Loucy (cell line): ENCODE measurements at regions not wholly inside any gene's neighbourhood (a gene's known extent, or its start where the extent isn't known, plus 50 kb on each side); places are given as distances from the start of the nearest gene placed in this dataset.

Experiments
- H2AFZ ChIP-seq: fragments of 200-600 bp; sonication (generic); 2 replicates; pipeline ENCODE4 v1.6.0; 2016; ENCODE audit warnings: antibody characterized with exemption, mild to moderate bottlenecking, low read length, moderate library complexity
- H3F3A ChIP-seq: fragments of 200-600 bp; 2 replicates; pipeline ENCODE4 v1.6.0; 2016; ENCODE audit warnings: antibody characterized with exemption, low read depth, mild to moderate bottlenecking
- H3K27me3 ChIP-seq: fragments of 200-600 bp; sonication (generic); 2 replicates; pipeline ENCODE4 v1.6.1; 2014; ENCODE audit warnings: low read length, mild to moderate bottlenecking; ENCODE audit not compliant: insufficient read depth, poor library complexity, severe bottlenecking
- H3K36me3 ChIP-seq: fragments of 200-600 bp; sonication (generic); 2 replicates; pipeline ENCODE4 v1.6.1; 2016; ENCODE audit warnings: low read length; ENCODE audit not compliant: insufficient read depth
- H3K4me1 ChIP-seq: fragments of 200-600 bp; sonication (generic); 2 replicates; pipeline ENCODE4 v1.5.1; 2014; ENCODE audit warnings: low read length, mild to moderate bottlenecking; ENCODE audit not compliant: insufficient read depth, poor library complexity, severe bottlenecking
- H3K4me2 ChIP-seq: fragments of 200-600 bp; sonication (generic); 2 replicates; pipeline ENCODE4 v1.6.0; 2014; ENCODE audit warnings: antibody characterized with exemption, low read length, low read depth, mild to moderate bottlenecking; ENCODE audit not compliant: poor library complexity, severe bottlenecking
- H3K4me3 ChIP-seq: fragments of 200-600 bp; sonication (generic); 2 replicates; pipeline ENCODE4 v1.5.1; 2014; ENCODE audit warnings: low read length, mild to moderate bottlenecking, mixed read lengths; ENCODE audit not compliant: poor library complexity, severe bottlenecking
- H3K79me2 ChIP-seq: fragments of 200-600 bp; sonication (generic); 2 replicates; pipeline ENCODE4 v1.6.1; 2014; ENCODE audit warnings: low read length; ENCODE audit not compliant: insufficient read depth
- H3K9ac ChIP-seq: fragments of 200-600 bp; sonication (generic); 2 replicates; pipeline ENCODE4 v1.6.0; 2014; ENCODE audit warnings: mild to moderate bottlenecking, low read depth, low read length, moderate library complexity; ENCODE audit not compliant: poor library complexity, severe bottlenecking
- H3K9me2 ChIP-seq: fragments of 200-600 bp; sonication (generic); replicated peaks from 2 replicates; pipeline ENCODE4 v1.6.1; 2016; ENCODE audit warnings: low read depth, low read length, mixed read lengths
- H3K9me3 ChIP-seq: fragments of 200-600 bp; sonication (generic); 2 replicates; pipeline ENCODE4 v1.6.1; 2014; ENCODE audit warnings: mild to moderate bottlenecking, antibody characterized with exemption, low read length, low read depth; ENCODE audit not compliant: insufficient read depth
- H4K20me1 ChIP-seq: fragments of 200-600 bp; sonication (generic); 2 replicates; pipeline ENCODE4 v1.6.0; 2014; ENCODE audit warnings: antibody characterized with exemption, low read length, mild to moderate bottlenecking; ENCODE audit not compliant: insufficient read depth, poor library complexity, severe bottlenecking
- EZH2phosphoT487 ChIP-seq: fragments of 200-600 bp; IDR thresholded peaks from 2 replicates; pipeline ENCODE4 v1.6.1; 2018; ENCODE audit warnings: antibody characterized with exemption, mild to moderate bottlenecking, moderate library complexity, borderline replicate concordance
- TF ChIP-seq, protein P1 (sequence below): fragments of 200-600 bp; sonication (generic); conservative IDR thresholded peaks from 2 replicates; pipeline ENCODE4 v1.5.1; 2014; ENCODE audit warnings: mild to moderate bottlenecking, antibody characterized with exemption, low read length

DNA sequence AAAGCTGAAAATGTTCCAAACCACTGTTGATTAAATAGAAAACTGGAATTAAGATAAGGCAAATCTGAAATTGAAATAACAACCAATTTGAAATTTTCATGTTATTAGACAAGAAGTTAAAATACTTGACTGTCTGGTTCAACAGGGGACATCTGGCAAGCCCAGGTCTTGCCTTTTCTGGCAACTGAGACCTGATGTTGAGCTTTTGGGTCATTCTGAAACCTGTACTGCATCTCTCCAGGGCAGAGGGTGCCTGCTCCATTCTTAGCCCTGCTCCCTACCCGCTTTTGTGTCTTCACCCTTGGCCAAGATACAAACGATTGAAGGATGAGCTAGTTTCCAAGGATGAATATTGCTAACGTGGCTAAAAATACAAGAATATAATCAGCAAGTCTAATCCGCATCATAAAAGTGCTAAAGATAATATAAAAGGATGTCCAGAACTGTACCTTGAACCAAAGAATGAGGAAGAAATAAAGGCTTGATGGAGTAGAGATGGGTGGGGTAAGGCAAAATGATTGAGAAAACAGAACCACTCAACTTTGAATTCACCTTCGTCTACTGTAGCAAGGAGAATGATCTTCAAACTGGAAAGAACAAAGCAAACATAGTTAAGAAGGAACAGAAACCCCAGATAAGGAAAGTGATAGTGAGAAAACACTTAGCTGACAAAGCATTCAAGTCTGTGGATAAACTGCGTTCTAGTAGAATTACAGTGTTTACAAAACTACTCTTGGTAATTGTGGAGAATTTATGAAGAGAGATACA, 109.8 kb upstream of the MAN1A1 start:
- no peaks in the 10 kb centered on the region for H3F3A ChIP-seq
- no peak overlapping the region for H3K4me3 ChIP-seq
- H3K9ac ChIP-seq = no peak overlapping the region
- no peak overlapping the region for H2AFZ ChIP-seq
- H3K27me3 ChIP-seq = no peaks in the 10 kb centered on the region
- no peak for TF ChIP-seq EZH2phosphoT487
- no peaks in the 10 kb centered on the region for H3K9me2 ChIP-seq
- no peaks in the 10 kb centered on the region for H3K9me3 ChIP-seq
- no peaks in the 10 kb centered on the region for H3K36me3 ChIP-seq
- H3K4me1 ChIP-seq = peaks cover 12% of the 10 kb centered on the region
- no peaks in the 10 kb centered on the region for H3K79me2 ChIP-seq
- H3K4me2 ChIP-seq = no peak overlapping the region
- no peaks in the 10 kb centered on the region for H4K20me1 ChIP-seq

DNA sequence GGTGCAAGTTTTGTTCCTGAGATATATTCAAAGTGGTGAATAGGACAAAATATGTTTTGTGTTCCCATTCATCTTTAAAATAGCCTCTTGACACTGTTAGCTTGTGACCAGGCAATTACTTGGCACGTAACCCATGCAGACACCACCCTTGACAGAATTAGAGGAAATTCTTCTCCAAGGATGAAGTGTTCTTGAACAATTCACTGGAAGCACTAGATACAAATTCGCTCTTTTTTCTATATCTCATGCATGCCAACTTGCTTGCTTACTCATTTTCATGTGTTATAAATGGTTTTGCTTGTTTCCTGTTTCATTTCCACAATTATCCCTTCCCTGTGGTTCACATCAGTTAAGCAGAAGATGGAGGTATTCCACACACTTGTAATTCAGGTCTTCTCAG, 105.2 kb upstream of the MAN1A1 start:
- Histone ChIP-seq H3K4me3 (no peak overlapping the region), H3K4me2 (no peak overlapping the region), H3K9me2 (no peaks in the 10 kb centered on the region)

GRCh38 chr6:119453242-119454200, 104.0 kb upstream of the MAN1A1 start:
- Histone ChIP-seq H3K36me3 (no peaks in the 10 kb centered on the region), H3K4me1 (peaks cover 19% of the 10 kb centered on the region), H3K27me3 (no peaks in the 10 kb centered on the region), H3K9ac (no peak overlapping the region), H3K4me2 (no peak overlapping the region), H3K79me2 (no peaks in the 10 kb centered on the region), H3K4me3 (no peak overlapping the region), H3F3A (no peaks in the 10 kb centered on the region), H2AFZ (no peak overlapping the region), H3K9me2 (no peaks in the 10 kb centered on the region), H3K9me3 (no peaks in the 10 kb centered on the region), H4K20me1 (no peaks in the 10 kb centered on the region)
- TF ChIP-seq, protein P1, sequence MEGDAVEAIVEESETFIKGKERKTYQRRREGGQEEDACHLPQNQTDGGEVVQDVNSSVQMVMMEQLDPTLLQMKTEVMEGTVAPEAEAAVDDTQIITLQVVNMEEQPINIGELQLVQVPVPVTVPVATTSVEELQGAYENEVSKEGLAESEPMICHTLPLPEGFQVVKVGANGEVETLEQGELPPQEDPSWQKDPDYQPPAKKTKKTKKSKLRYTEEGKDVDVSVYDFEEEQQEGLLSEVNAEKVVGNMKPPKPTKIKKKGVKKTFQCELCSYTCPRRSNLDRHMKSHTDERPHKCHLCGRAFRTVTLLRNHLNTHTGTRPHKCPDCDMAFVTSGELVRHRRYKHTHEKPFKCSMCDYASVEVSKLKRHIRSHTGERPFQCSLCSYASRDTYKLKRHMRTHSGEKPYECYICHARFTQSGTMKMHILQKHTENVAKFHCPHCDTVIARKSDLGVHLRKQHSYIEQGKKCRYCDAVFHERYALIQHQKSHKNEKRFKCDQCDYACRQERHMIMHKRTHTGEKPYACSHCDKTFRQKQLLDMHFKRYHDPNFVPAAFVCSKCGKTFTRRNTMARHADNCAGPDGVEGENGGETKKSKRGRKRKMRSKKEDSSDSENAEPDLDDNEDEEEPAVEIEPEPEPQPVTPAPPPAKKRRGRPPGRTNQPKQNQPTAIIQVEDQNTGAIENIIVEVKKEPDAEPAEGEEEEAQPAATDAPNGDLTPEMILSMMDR = no peak
- no peak for TF ChIP-seq EZH2phosphoT487

More for the DNA sequence above, 105.2 kb upstream of the MAN1A1 start:
- Histone ChIP-seq H3K36me3 (no peaks in the 10 kb centered on the region), H3K27me3 (no peaks in the 10 kb centered on the region), H3F3A (no peaks in the 10 kb centered on the region), H3K79me2 (no peaks in the 10 kb centered on the region), H2AFZ (no peak overlapping the region), H3K4me1 (peaks cover 19% of the 10 kb centered on the region), H3K9me3 (no peaks in the 10 kb centered on the region), H4K20me1 (no peaks in the 10 kb centered on the region), H3K9ac (no peak overlapping the region)
- TF ChIP-seq, protein P1 = no peak
- TF ChIP-seq EZH2phosphoT487 = no peak
